HepG2 (cell line): ENCODE measurements at regions not wholly inside any gene's neighbourhood (a gene's known extent, or its start where the extent isn't known, plus 50 kb on each side); places are given as distances from the start of the nearest gene placed in this dataset.

Experiments used
- CC2D1A ChIP-seq: sonication (generic); formaldehyde crosslinking; IDR thresholded peaks from 2 replicates; pipeline ENCODE4 v1.8.1; 2023; ENCODE audit warnings: mild to moderate bottlenecking, missing genetic modification reagents
- DNMT1 ChIP-seq: sonication (generic); formaldehyde crosslinking; IDR thresholded peaks from 2 replicates; pipeline ENCODE4 v1.5.1; 2020; ENCODE audit warnings: mild to moderate bottlenecking, missing genetic modification reagents
- ELF4 ChIP-seq: sonication (generic); formaldehyde crosslinking; IDR thresholded peaks from 2 replicates; pipeline ENCODE4 v1.5.0; 2020; ENCODE audit warnings: missing genetic modification reagents, mild to moderate bottlenecking, moderate library complexity, borderline replicate concordance
- FOSL2 ChIP-seq: sonication (generic); formaldehyde crosslinking; IDR thresholded peaks from 2 replicates; pipeline ENCODE4 v1.4.0; 2020; ENCODE audit warnings: missing genetic modification reagents
- GATAD2A ChIP-seq: IDR thresholded peaks from 2 replicates; pipeline ENCODE4 v1.6.1; 2016
- HOXA9 ChIP-seq: sonication (generic); formaldehyde crosslinking; IDR thresholded peaks from 2 replicates; pipeline ENCODE4 v1.8.1; 2022; ENCODE audit warnings: missing genetic modification reagents, mild to moderate bottlenecking, moderate library complexity, borderline replicate concordance
- MIXL1 ChIP-seq: IDR thresholded peaks from 2 replicates; pipeline ENCODE4 v1.6.1; 2016
- PAF1 ChIP-seq: IDR thresholded peaks from 2 replicates; pipeline ENCODE4 v1.6.1; 2016; ENCODE audit warnings: missing genetic modification reagents, missing compliant biosample characterization
- SAP130 ChIP-seq: IDR thresholded peaks from 2 replicates; pipeline ENCODE4 v1.6.1; 2016; ENCODE audit warnings: low read depth
- SOX5 ChIP-seq: IDR thresholded peaks from 2 replicates; pipeline ENCODE4 v1.6.1; 2016; ENCODE audit warnings: borderline replicate concordance
- ZNF468 ChIP-seq: sonication (generic); formaldehyde crosslinking; IDR thresholded peaks from 2 replicates; pipeline ENCODE4 v1.8.0; 2022; ENCODE audit warnings: mild to moderate bottlenecking, moderate library complexity, missing genetic modification reagents
- ZNF556 ChIP-seq: sonication (generic); formaldehyde crosslinking; IDR thresholded peaks from 2 replicates; pipeline ENCODE4 v1.4.0; 2020; ENCODE audit warnings: mild to moderate bottlenecking, missing genetic modification reagents, borderline replicate concordance
- ZNF781 ChIP-seq: sonication (generic); formaldehyde crosslinking; IDR thresholded peaks from 2 replicates; pipeline ENCODE4 v1.5.1; 2020; ENCODE audit warnings: borderline replicate concordance, mild to moderate bottlenecking, missing genetic modification reagents; ENCODE audit errors: not compliant biosample characterization
- ZNF879 ChIP-seq: sonication (generic); formaldehyde crosslinking; IDR thresholded peaks from 2 replicates; pipeline ENCODE4 v1.8.1; 2023; ENCODE audit warnings: missing genetic modification reagents
- TF ChIP-seq, protein P1 (sequence below), 2 experiments: sonication (generic) in 1 of 2; formaldehyde crosslinking in 1 of 2; IDR thresholded peaks; 2 replicates each; pipeline versions ENCODE4 v1.4.0 to v1.6.1; 2016 to 2020; ENCODE audit warnings: borderline replicate concordance in 1 of 2, low read depth in 1 of 2, mild to moderate bottlenecking in 1 of 2, missing genetic modification reagents in 1 of 2
- TF ChIP-seq, protein P2 (sequence below): IDR thresholded peaks from 2 replicates; pipeline ENCODE4 v1.6.1; 2016; ENCODE audit warnings: missing biosample characterization, missing genetic modification reagents, low read depth
- TF ChIP-seq, protein P3 (sequence below): sonication (generic); formaldehyde crosslinking; IDR thresholded peaks from 2 replicates; pipeline ENCODE4 v1.5.0; 2020; ENCODE audit warnings: missing genetic modification reagents
- TF ChIP-seq, protein P4 (sequence below): sonication (generic); formaldehyde crosslinking; IDR thresholded peaks from 2 replicates; pipeline ENCODE4 v1.4.0; 2020; ENCODE audit warnings: missing genetic modification reagents
- TF ChIP-seq, protein P5 (sequence below): sonication (generic); formaldehyde crosslinking; conservative IDR thresholded peaks from 2 replicates; pipeline ENCODE4 v1.4.0; 2020; ENCODE audit warnings: missing genetic modification reagents
- TF ChIP-seq, protein P6 (sequence below): sonication (generic); formaldehyde crosslinking; IDR thresholded peaks from 2 replicates; pipeline ENCODE4 v1.5.0; 2020; ENCODE audit warnings: mild to moderate bottlenecking, low read depth, missing genetic modification reagents, borderline replicate concordance

DNA sequence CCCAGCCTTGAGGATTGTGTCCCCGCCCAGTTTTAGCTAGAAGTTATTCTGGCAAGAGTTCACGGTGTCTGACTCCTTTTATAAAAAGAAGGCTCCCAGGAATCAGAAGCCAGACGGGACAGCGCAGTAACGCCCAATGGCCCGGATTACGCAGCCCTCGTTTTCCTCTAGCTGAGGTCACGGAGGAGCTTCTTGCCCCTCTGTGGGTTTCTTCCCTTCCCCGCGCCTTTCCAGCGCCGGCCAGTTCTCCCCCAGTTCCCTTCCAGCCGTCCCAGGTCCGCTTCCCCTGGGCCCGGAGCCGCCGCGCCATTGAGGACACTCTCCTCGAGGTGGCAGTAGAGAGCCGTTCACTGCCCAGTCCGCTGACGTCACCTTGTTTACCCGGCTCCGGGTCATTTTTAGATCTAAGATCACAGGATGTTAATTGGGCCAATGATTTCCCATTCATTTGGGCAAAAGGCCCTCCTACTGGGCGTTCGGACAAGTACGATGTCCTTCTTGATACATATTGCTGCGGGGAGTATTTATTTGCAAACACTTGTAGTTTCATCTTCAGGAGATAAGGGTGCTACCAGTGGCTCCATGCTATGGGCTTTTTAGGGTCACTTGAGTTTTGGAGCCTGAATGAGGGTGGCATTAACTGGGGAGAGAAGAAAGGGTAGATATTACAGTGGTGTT is 81.5 kb upstream of the PPM1B start (continued):
- TF ChIP-seq, protein P1, sequence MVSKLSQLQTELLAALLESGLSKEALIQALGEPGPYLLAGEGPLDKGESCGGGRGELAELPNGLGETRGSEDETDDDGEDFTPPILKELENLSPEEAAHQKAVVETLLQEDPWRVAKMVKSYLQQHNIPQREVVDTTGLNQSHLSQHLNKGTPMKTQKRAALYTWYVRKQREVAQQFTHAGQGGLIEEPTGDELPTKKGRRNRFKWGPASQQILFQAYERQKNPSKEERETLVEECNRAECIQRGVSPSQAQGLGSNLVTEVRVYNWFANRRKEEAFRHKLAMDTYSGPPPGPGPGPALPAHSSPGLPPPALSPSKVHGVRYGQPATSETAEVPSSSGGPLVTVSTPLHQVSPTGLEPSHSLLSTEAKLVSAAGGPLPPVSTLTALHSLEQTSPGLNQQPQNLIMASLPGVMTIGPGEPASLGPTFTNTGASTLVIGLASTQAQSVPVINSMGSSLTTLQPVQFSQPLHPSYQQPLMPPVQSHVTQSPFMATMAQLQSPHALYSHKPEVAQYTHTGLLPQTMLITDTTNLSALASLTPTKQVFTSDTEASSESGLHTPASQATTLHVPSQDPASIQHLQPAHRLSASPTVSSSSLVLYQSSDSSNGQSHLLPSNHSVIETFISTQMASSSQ (IDR thresholded peaks at IDR 0.05; ENCODE audit: low read depth) = no peak; the same call in 1 of the 2 replicates
- TF ChIP-seq, protein P1 (CRISPR knock-in tag; IDR thresholded peaks at IDR 0.05; ENCODE audit: borderline replicate concordance) = peak; percentile 54; the same call in 1 of the 2 replicates
- TF ChIP-seq GATAD2A (peak; percentile 82), ZNF879 (CRISPR knock-in tag) (no peak), ZNF781 (CRISPR knock-in tag) (no peak), CC2D1A (no peak), SOX5 (CRISPR knock-in tag) (peak; percentile 48; the same call in 1 of the 2 replicates), HOXA9 (CRISPR knock-in tag) (no peak), ZNF468 (CRISPR knock-in tag) (no peak), SAP130 (CRISPR knock-in tag) (peak; percentile 67), MIXL1 (peak; percentile 38; the same call in 1 of the 2 replicates), DNMT1 (no peak), FOSL2 (CRISPR knock-in tag) (peak; percentile 91), ELF4 (CRISPR knock-in tag) (no peak), PAF1 (CRISPR knock-in tag) (no peak), ZNF556 (peak; percentile 28; the same call in 1 of the 2 replicates)
- TF ChIP-seq, protein P2, sequence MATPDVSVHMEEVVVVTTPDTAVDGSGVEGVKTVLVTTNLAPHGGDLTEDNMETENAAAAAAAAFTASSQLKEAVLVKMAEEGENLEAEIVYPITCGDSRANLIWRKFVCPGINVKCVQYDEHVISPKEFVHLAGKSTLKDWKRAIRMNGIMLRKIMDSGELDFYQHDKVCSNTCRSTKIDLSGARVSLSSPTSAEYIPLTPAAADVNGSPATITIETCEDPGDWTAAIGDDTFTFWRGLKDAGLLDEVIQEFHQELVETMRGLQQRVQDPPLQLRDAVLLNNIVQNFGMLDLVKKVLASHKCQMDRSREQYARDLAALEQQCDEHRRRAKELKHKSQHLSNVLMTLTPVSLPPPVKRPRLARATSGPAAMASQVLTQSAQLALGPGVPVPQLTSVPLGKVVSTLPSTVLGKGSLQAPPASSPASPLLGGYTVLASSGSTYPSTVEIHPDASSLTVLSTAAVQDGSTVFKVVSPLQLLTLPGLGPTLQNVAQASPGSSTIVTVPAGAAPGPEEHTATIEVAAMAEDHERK (CRISPR knock-in tag) = no peak
- TF ChIP-seq, protein P3, sequence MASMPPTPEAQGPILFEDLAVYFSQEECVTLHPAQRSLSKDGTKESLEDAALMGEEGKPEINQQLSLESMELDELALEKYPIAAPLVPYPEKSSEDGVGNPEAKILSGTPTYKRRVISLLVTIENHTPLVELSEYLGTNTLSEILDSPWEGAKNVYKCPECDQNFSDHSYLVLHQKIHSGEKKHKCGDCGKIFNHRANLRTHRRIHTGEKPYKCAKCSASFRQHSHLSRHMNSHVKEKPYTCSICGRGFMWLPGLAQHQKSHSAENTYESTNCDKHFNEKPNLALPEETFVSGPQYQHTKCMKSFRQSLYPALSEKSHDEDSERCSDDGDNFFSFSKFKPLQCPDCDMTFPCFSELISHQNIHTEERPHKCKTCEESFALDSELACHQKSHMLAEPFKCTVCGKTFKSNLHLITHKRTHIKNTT = no peak
- TF ChIP-seq, protein P4, sequence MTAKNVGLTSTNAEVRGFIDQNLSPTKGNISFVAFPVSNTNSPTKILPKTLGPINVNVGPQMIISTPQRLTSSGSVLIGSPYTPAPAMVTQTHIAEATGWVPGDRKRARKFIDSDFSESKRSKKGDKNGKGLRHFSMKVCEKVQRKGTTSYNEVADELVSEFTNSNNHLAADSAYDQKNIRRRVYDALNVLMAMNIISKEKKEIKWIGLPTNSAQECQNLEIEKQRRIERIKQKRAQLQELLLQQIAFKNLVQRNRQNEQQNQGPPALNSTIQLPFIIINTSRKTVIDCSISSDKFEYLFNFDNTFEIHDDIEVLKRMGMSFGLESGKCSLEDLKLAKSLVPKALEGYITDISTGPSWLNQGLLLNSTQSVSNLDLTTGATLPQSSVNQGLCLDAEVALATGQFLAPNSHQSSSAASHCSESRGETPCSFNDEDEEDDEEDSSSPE = peak; percentile 40; the same call in 1 of the 2 replicates
- TF ChIP-seq, protein P5, sequence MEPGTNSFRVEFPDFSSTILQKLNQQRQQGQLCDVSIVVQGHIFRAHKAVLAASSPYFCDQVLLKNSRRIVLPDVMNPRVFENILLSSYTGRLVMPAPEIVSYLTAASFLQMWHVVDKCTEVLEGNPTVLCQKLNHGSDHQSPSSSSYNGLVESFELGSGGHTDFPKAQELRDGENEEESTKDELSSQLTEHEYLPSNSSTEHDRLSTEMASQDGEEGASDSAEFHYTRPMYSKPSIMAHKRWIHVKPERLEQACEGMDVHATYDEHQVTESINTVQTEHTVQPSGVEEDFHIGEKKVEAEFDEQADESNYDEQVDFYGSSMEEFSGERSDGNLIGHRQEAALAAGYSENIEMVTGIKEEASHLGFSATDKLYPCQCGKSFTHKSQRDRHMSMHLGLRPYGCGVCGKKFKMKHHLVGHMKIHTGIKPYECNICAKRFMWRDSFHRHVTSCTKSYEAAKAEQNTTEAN (CRISPR knock-in tag) = no peak
- TF ChIP-seq, protein P6, sequence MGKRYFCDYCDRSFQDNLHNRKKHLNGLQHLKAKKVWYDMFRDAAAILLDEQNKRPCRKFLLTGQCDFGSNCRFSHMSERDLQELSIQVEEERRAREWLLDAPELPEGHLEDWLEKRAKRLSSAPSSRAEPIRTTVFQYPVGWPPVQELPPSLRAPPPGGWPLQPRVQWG (CRISPR knock-in tag) = no peak
